GM19025 (cell line): ENCODE measurements at regions not wholly inside any gene's neighbourhood (a gene's known extent, or its start where the extent isn't known, plus 50 kb on each side); places are given as distances from the start of the nearest gene placed in this dataset.

Experiments
- ATAC-seq: cut with Tn5 transposase; IDR thresholded peaks from one replicate; pipeline ENCODE4 v1.9.1; 2021; ENCODE audit warnings: mild to moderate bottlenecking, low read depth, moderate library complexity; ENCODE audit not compliant: unreplicated experiment

DNA sequence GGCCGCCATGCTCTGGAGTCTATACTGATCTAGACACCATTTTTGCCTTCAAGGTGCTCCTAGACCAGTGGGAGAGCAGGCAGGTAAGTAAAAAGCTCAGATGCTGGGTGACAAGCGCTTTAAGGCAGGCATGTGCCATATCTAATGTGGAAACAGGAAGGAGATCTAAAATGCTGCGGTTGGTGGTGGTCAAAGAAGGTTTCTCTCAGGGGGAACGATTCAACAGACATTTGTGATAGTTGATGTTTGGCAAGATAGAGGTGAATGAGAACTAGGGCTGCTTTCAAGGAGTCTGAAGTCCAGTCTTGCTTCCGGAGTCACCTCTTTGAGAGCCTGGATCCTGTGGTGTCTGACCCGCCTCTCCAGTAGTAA, 146.2 kb upstream of the KLF4 start:
- no peak for ATAC-seq

DNA sequence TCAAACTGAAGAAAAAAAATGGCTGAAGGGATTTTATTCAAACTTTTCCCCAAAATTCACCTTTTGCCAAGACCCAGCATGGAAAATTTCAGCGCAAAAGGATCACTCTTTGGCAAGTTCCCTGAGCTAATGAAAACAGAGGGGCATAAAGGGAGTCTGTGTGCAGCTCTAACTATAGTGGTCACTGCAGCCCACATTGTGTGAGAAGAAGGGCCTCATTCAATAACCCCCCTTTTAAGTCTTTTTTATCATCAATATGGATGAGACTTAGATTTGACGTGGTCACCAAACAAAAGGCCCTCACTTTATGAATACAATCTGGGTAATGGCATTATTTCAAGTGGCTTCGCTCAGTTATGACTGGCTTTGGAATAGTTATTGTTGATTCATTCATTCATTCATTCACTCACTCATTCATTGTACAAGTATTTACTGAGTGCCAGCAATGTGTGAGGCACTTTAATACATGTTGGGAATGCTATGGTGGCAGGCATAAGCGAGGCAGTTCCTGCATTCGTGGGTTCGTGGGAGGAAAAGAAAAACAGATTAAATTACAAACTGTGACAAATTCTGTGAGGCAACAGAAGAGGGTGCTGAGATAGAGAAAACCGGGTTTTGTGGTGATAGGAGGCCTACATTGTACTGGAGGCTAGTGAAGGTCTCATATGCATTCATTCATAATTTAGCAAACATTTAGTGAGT, 145.7 kb upstream of the KLF4 start:
- ATAC-seq, result no peak

DNA sequence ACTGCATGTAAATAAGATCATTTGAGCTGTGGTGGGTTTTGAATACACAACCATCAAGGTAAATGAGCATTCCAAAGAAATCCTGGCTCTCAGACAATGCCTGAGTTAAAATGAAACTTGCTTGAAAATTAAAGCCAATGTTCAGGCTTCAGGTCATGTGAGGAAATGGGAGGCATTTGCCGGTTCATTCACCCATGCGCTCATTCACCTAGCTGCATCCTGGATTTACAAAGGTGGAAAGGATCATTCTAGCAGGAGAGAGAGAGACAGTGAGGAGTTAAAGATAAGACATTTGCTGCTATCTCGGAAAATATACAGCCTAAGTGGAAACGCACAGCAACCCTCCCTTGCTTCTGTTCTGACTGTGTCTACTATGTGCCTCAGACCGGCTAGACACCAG, 143.8 kb upstream of the KLF4 start:
- ATAC-seq, result no peak

DNA sequence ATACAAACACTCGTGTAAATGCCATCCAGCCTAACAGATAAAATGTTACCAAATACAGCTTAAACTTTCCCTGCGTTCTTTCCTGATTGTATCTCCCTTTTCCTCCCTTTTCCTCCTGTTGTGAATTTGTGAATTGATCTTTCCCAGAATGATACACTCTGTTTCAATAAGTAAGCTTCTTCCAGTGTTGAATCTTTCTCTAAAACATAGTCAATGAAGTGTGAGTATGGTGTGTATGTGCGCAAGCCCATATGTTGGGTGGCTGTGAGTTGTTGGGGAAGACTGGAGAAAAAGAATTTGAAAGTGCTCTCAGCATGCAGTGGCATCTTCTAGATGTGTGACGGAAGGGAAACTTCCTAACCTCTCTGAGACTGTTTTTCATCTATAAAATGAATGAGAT, 143.1 kb upstream of the KLF4 start:
- no peak for ATAC-seq

DNA sequence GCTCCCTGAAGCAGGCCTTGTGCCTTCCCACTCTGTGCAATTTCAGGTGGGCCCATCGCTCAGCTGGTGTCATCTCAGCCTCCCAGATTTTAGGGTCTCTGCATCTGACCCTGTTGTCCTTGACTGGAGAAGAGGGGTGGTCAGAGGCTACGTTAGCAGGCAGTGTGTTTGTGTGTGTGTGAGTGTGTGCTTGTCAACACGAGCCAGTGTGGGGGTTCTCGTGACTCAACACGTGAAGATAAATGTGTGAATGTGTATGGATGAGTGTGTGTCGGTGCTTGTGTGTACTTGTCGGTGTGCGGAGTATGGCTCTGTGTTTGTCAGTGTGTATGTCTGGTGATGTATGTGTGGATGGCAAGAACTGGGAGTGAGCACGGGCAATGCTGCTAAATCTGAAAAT, 142.6 kb upstream of the KLF4 start:
- no peak for ATAC-seq

- ATAC-seq, result no peak
Observed at GRCh38 chr9:107631788-107632187, 142.2 kb upstream of the KLF4 start.

DNA sequence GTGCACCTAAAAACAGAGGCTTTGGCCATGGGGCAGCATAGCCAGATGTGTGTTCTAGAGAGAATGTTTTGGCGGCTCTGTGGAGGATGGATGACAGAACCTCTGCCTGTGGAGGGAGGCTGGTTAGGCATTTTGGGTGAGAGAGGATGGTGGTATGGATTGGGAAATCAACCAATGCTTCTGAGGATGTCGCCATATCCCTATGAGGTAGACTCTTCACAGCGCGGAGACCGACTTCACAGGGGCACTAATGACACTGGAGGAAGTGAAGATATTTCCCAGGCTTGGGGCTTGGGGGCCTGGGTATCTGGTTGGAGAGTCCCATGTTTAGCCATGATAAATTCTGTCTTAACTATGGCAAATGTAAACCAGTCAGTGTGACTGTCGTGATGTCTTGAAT, 140.6 kb upstream of the KLF4 start:
- no peak for ATAC-seq

DNA sequence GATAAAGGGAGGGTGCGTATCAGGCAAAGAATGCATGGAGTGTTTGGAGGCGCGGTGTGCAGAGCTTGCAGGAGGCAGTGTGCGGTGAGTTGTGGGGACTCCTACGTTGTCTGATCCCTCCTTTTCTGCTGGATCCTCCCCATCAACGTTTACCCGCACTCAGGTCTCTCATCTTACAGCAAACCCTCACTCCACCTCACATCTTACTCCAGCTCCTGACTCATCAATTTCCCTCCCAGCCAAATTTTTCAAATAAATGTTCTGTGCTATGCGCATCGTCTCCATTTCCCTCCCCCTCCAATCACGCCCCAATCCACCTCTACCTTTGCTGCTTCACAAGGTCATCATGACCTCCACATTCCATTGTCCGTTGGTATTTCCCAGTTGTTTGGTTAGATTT, 138.9 kb upstream of the KLF4 start:
- ATAC-seq, result no peak

DNA sequence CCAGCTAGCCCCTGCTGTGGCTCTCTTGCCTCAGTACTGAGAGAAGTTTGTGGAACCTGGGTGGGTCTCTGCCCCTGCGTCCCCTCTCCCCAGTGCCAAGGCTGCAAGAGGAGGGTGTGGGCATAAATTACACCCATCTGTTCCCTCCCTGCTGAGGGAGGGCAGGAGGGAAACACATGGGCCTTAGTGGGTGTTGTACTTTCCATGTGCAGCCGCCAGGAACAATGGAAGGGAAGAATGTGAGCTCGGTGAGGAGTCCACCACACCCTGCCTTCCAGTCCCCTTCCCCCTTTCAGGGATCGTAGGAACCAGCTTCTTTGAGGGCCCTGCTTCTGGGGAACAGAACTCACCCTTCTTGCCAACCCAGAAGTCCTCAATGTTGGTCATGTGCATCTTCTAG, 138.2 kb upstream of the KLF4 start:
- ATAC-seq, result no peak

GRCh38 chr9:107626118-107626517, 136.5 kb upstream of the KLF4 start:
- ATAC-seq, result no peak

- ATAC-seq, result no peak
Observed at GRCh38 chr9:107625383-107625984, 135.9 kb upstream of the KLF4 start.

DNA sequence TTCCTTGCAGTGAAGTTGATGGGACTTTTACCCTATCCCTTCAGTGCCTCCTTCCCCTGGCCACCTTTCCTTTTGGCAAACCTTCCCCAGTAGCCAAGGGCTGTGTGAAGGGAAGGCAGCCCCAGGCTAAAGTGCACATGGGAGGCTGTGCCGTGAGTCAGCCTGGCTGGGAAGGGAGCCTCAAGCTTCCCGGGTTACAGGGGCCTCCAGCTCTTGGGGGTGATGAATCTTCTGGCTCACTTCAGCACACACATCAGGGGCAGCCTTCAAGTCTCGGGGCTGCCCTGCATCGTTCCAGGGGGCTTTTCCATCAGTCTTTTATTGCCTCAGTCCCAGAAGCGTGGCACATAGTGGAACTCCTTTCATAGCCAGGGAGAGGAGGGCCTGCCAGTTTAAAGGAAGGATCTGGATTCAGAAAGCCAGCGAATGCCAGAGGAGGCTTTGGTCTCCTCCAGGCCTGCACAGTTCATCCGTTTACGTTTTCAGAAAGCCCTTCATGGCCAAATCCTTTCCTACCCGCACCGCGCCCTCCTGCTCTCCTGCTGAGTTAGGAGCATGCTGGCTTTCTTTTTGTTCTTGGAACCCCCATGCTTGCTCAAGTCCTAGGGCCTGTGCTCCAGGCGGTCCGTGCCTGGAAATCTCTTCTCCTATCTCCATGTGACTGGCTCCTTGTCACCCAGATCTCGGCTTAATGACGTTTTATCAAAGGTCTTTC, 134.8 kb upstream of the KLF4 start:
- no peak for ATAC-seq

- no peak for ATAC-seq
Observed at GRCh38 chr9:107621436-107621835, 131.9 kb upstream of the KLF4 start.

- ATAC-seq, result no peak
Observed at GRCh38 chr9:107620801-107621200, 131.2 kb upstream of the KLF4 start.

GRCh38 chr9:107620236-107620635, 130.7 kb upstream of the KLF4 start:
- ATAC-seq, result no peak

DNA sequence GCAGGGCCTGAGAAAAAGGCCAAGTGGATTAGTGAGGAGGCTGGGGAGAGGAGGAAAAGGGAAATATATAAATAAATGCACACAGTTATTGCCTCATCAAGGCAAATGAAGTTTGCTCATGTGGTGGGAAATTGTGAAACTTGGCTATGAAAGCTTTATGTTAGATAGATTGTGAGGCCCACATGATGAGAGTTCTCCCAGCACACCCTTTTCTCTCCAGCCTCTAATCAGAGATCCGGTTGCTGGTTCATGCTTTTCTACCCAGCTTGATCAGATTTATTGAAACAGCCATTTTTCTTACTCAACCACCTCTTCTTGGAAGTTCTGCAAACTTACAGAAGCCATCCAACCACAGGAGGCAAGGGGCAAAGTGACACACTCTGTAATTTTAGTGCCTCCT, 125.8 kb upstream of the KLF4 start:
- ATAC-seq, result no peak

- ATAC-seq, result no peak
Observed at GRCh38 chr9:107614765-107615164, 125.2 kb upstream of the KLF4 start.

DNA sequence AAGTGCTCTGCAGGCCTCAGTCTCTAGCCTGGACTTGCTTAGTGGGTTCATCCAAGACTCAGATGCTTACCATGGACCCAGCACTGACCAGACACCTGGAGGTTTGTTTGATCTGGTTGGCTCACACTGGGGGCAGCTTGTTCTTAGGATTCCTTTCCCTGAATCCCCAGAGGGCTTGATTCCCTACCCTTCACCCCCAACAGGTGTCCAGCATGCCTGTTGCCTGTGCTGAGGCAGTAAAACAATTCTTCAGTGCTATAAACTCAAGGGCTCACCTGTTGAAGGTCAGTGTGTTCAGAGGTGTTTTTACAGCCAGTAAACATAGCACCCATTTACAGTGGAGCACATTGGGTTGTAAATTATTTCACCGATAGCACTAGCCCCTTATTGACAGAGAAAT, 123.8 kb upstream of the KLF4 start:
- ATAC-seq, result no peak

DNA sequence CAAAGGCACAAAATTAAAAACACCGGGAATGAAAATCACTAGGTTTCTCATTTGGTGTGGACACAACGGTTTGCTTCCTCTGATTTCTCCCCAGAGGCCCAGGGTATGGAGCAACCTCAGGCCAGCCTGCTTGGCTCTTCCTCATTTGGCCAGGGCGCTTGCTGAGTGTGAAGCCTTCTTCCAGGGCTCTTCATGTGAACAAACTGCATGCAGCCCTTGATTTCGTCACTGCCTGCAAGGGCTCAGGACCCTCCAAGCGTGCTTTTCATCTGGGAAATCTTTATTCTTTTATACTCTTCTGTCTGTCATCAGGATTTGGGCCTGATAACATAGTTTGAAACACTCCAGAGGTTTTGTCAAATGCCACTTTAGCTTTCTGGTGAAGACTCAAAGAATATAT, 122.6 kb upstream of the KLF4 start:
- ATAC-seq, result no peak

- no peak for ATAC-seq
Observed at GRCh38 chr9:107609547-107609946, 120.0 kb upstream of the KLF4 start.

- ATAC-seq, result no peak
Observed at GRCh38 chr9:107606149-107606790, 116.7 kb upstream of the KLF4 start.

GRCh38 chr9:107605041-107605440, 115.5 kb upstream of the KLF4 start:
- no peak for ATAC-seq
